Hepatocyte (in vitro differentiated cells): ENCODE measurements at regions not wholly inside any gene's neighbourhood (a gene's known extent, or its start where the extent isn't known, plus 50 kb on each side); places are given as distances from the start of the nearest gene placed in this dataset.
"Not testable (repeated sequence)": the region's sequence is repeated elsewhere in the genome, so short reads cannot be mapped to it uniquely, and the experiment has no call there.

ENCODE experiments used
- DNase-seq: peaks from one replicate; pipeline ENCODE4 v3.0.0-alpha.2; 2016; ENCODE audit warnings: low spot score
- H2AFZ ChIP-seq: fragments of 200-600 bp; sonication (generic); 2 replicates; pipeline ENCODE4 v1.6.0; 2016; ENCODE audit warnings: antibody characterized with exemption, mild to moderate bottlenecking
- H3K27ac ChIP-seq: fragments of 200-600 bp; sonication (generic); 2 replicates; pipeline ENCODE4 v1.5.1; 2016; ENCODE audit warnings: mild to moderate bottlenecking
- H3K27me3 ChIP-seq: fragments of 200-600 bp; sonication (generic); 2 replicates; pipeline ENCODE4 v1.6.1; 2016
- H3K36me3 ChIP-seq: fragments of 200-600 bp; sonication (generic); replicated peaks from 2 replicates; pipeline ENCODE4 v1.5.1; 2016; ENCODE audit warnings: low read depth; ENCODE audit not compliant: insufficient read depth
- H3K4me1 ChIP-seq: fragments of 200-600 bp; sonication (generic); 2 replicates; pipeline ENCODE4 v1.5.1; 2016; ENCODE audit warnings: mild to moderate bottlenecking, moderate library complexity; ENCODE audit not compliant: insufficient read depth
- H3K4me2 ChIP-seq: fragments of 200-600 bp; sonication (generic); 2 replicates; pipeline ENCODE4 v1.6.0; 2016
- H3K4me3 ChIP-seq: fragments of 200-600 bp; sonication (generic); 2 replicates; pipeline ENCODE4 v1.5.1; 2016; ENCODE audit warnings: mild to moderate bottlenecking
- H3K79me2 ChIP-seq: fragments of 200-600 bp; sonication (generic); 2 replicates; pipeline ENCODE4 v1.6.0; 2017; ENCODE audit warnings: mild to moderate bottlenecking
- H3K9me2 ChIP-seq: fragments of 200-600 bp; sonication (generic); replicated peaks from 2 replicates; pipeline ENCODE4 v1.6.0; 2017; ENCODE audit warnings: mild to moderate bottlenecking; ENCODE audit not compliant: insufficient read depth
- H3K9me3 ChIP-seq: fragments of 200-600 bp; sonication (generic); 2 replicates; pipeline ENCODE4 v1.5.1; 2016; ENCODE audit warnings: low read depth, mild to moderate bottlenecking
- H4K20me1 ChIP-seq: fragments of 200-600 bp; sonication (generic); 2 replicates; pipeline ENCODE4 v1.6.0; 2016; ENCODE audit warnings: mild to moderate bottlenecking; ENCODE audit not compliant: insufficient read depth, poor library complexity, severe bottlenecking
- CTCF ChIP-seq: fragments of 200-600 bp; sonication (generic); IDR thresholded peaks from 2 replicates; pipeline ENCODE4 v1.5.1; 2016; ENCODE audit warnings: antibody characterized with exemption, mild to moderate bottlenecking; ENCODE audit not compliant: poor library complexity
- EZH2 ChIP-seq: fragments of 200-600 bp; sonication (generic); IDR thresholded peaks from 2 replicates; pipeline ENCODE4 v1.6.1; 2016; ENCODE audit warnings: antibody characterized with exemption, mild to moderate bottlenecking, borderline replicate concordance
- EZH2phosphoT487 ChIP-seq: fragments of 200-600 bp; sonication (generic); IDR thresholded peaks from one replicate; pipeline ENCODE4 v1.6.1; 2018; ENCODE audit warnings: antibody characterized with exemption, mild to moderate bottlenecking, low read depth, moderate library complexity; ENCODE audit not compliant: unreplicated experiment, severe bottlenecking
- WGBS: methylation state at CpG from one replicate; pipeline ENCODE4 v1.1.6; 2016; ENCODE audit warnings: low lambda C conversion rate; ENCODE audit errors: missing lambda C conversion rate; 5-methylcytosine and 5-hydroxymethylcytosine counted together

GRCh38 chrX:1140236-1140681, 72.2 kb downstream of the CRLF2 start:
- Histone ChIP-seq H3K4me1 (no peaks in the 10 kb centered on the region), H3K27ac (no peak overlapping the region), H3K4me2 (no peak overlapping the region), H3K9me3 (no peaks in the 10 kb centered on the region), H2AFZ (no peak overlapping the region), H3K79me2 (no peaks in the 10 kb centered on the region), H4K20me1 (no peaks in the 10 kb centered on the region), H3K36me3 (no peaks in the 10 kb centered on the region), H3K4me3 (no peak overlapping the region), H3K9me2 (no peaks in the 10 kb centered on the region), H3K27me3 (no peaks in the 10 kb centered on the region)
- DNase-seq: no peak
- 35% methylated on average over 16 of the region's 16 CpGs for WGBS
- TF ChIP-seq EZH2phosphoT487 (no peak), EZH2 (no peak), CTCF (no peak)

- Histone ChIP-seq H3K9me2 (no peaks in the 10 kb centered on the region), H3K4me3 (no peak overlapping the region), H3K79me2 (no peaks in the 10 kb centered on the region), H2AFZ (no peak overlapping the region), H3K27me3 (no peaks in the 10 kb centered on the region), H3K9me3 (no peaks in the 10 kb centered on the region), H4K20me1 (no peaks in the 10 kb centered on the region), H3K36me3 (no peaks in the 10 kb centered on the region), H3K4me1 (no peaks in the 10 kb centered on the region), H3K4me2 (peak overlapping the region; percentile 33), H3K27ac (peak overlapping the region; percentile 60)
- TF ChIP-seq EZH2 (no peak), EZH2phosphoT487 (no peak)
- DNase-seq: no peak
- WGBS: 67% methylated on average over 10 of the region's 10 CpGs
These were observed 73.3 kb downstream of the CRLF2 start for GRCh38 chrX:1139185-1139500.

- 62% methylated on average over 22 of the region's 22 CpGs for WGBS
- Histone ChIP-seq H3K4me3 (no peak overlapping the region), H3K9me2 (no peaks in the 10 kb centered on the region), H3K79me2 (no peaks in the 10 kb centered on the region), H3K27me3 (no peaks in the 10 kb centered on the region), H3K4me2 (peak overlapping the region; percentile 33), H3K9me3 (no peaks in the 10 kb centered on the region), H4K20me1 (no peaks in the 10 kb centered on the region), H3K27ac (peak overlapping the region; percentile 60), H2AFZ (no peak overlapping the region), H3K36me3 (no peaks in the 10 kb centered on the region), H3K4me1 (no peaks in the 10 kb centered on the region)
- no peak for TF ChIP-seq CTCF
- no peak for TF ChIP-seq EZH2
- no peak for TF ChIP-seq EZH2phosphoT487
- no peak for DNase-seq
These were observed 73.8 kb downstream of the CRLF2 start for GRCh38 chrX:1138476-1139184.

GRCh38 chrX:1137531-1137930, 74.9 kb downstream of the CRLF2 start:
- no peak overlapping the region for H3K4me2 ChIP-seq
- no peaks in the 10 kb centered on the region for H3K4me1 ChIP-seq
- H4K20me1 ChIP-seq: no peaks in the 10 kb centered on the region
- 88% methylated on average over 10 of the region's 10 CpGs for WGBS
- H3K27ac ChIP-seq: no peak overlapping the region
- no peak overlapping the region for H3K4me3 ChIP-seq
- no peaks in the 10 kb centered on the region for H3K9me3 ChIP-seq
- no peak overlapping the region for H2AFZ ChIP-seq
- no peaks in the 10 kb centered on the region for H3K36me3 ChIP-seq
- no peak for TF ChIP-seq EZH2phosphoT487
- TF ChIP-seq EZH2: no peak
- TF ChIP-seq CTCF: no peak
- no peaks in the 10 kb centered on the region for H3K27me3 ChIP-seq
- H3K9me2 ChIP-seq: no peaks in the 10 kb centered on the region
- DNase-seq: no peak
- H3K79me2 ChIP-seq: no peaks in the 10 kb centered on the region

GRCh38 chrX:1136582-1136981, 75.9 kb downstream of the CRLF2 start:
- H3K36me3 ChIP-seq, H3K4me2 ChIP-seq, H3K4me1 ChIP-seq, DNase-seq, H3K79me2 ChIP-seq, H3K27ac ChIP-seq, H2AFZ ChIP-seq, H3K27me3 ChIP-seq, H4K20me1 ChIP-seq, H3K9me2 ChIP-seq, H3K4me3 ChIP-seq, H3K9me3 ChIP-seq: not testable (repeated sequence)
- 91% methylated on average over 8 of the region's 8 CpGs for WGBS
